GM21447 (cell line): ENCODE measurements at regions not wholly inside any gene's neighbourhood (a gene's known extent, or its start where the extent isn't known, plus 50 kb on each side); places are given as distances from the start of the nearest gene placed in this dataset.
"Not testable (repeated sequence)": the region's sequence is repeated elsewhere in the genome, so short reads cannot be mapped to it uniquely, and the experiment has no call there.

Experiments used
- ATAC-seq: cut with Tn5 transposase; IDR thresholded peaks from one replicate; pipeline ENCODE4 v1.9.1; 2021; ENCODE audit not compliant: unreplicated experiment

DNA sequence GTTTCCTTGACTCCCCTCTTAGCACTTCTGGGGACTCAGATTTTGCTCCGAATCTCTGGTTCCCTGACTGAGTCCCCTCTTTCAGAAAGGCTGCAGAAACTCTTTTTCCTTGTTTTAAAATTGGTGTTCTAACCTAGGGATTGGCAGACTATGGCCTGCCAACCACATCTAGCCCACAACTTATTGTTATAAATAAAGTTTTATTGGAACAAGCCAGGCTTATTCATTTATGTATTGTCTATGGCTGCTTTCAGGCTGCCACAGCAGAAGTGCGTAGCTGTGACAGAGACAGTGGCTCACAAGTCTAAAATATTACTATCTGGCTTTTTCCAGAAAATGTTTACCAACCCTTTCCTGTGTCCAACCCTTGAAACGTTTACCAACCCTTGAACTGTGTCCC lies 81.7 kb downstream of the IER5 start:
- ATAC-seq, result no peak

DNA sequence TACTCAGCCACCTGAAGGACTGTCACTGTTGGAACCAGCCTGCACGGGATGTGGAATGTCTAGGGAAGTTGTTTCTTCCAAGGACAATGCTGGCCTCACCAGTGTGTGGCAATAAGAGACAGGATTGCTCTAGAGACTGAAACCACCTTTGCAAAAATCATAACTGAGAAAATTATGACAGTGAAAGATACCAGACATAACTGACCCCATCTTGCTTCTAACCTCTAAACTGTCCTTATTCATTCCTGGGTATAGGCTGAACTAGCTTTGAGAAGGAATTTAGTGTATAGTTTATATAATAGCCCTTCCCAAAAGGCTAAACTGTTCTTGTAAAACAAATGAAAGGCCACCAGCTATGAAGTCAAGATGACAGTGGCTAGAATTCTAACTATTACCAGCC lies 83.6 kb downstream of the IER5 start:
- ATAC-seq, result no peak

DNA sequence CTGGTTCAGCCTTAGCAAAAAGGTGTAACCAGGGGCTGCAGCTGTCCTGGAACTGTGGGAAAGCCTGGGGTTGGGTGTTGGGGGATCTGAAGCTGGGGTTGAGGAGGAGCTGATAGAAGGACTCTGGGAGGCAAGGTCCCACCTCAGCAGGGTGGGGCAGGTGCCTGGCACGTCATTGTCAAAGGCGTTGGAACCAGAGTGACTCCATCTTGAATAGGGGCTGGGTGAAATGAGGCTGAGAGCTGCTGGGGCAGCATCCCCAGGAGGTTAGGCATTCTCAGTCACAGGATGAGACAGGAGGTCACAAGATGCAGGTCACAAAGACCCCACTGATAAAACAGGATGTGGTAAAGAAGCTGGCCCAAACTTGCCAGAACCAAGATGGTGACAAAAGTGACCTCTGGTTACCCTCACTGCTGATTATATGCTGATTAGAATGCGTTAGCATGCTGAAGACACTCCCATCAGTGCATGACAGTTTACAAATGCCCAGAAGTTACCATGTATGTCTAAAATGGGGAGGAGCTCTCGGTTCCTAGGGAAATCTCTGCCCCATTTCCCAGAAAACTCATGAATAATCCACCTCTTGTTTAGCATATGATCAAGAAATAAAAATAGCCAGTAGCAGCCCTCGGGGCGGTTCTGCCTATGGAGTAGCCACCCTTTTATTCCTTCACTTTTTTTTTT lies 85.4 kb downstream of the IER5 start:
- ATAC-seq, result no peak

DNA sequence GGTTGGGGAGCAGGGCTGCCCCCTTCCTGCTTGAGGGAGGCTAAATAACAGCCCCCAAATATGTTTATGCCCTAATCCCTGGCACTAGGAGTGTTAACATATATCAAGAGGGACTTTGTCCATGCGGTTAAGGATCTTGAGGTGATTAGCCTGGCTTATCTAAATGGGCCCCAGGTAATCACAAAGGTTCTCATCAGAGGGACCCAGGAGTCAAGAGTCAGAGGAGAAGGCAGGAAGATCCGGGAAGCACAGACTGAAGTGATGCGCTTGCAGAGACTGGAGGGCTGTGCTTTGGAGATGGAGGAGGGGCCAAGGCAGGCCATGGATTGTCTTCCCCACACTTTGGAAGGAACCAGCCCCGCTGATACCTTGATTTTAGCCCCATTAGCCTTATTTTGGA lies 86.4 kb downstream of the IER5 start:
- no peak for ATAC-seq

DNA sequence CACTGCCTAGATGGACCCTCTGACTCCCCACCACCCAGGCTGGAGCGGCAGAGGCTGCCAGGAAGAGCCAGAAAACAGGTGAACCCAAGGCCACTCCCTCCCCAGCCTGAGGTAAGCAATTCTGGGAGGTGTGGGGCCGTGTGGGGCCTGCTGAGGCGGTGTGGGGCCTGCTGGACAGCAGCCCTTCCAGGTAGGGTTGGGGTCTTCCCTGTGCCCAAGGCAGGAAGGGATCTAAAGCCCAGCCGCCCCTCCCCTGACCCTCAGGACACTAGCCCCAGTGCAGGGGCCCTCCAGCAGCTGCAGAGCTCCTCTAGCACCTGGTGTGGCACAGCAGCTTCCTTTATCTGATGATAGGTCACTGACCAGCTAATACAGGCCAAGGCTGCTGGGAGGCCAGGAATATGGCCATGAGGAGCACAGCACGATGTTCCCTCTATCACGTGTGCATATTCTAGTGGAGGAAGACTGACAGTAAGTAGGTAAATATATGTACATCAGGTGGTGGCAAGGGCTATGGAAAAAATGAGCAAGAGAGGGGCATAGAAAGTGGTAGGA lies 86.9 kb downstream of the IER5 start:
- ATAC-seq, result no peak

DNA sequence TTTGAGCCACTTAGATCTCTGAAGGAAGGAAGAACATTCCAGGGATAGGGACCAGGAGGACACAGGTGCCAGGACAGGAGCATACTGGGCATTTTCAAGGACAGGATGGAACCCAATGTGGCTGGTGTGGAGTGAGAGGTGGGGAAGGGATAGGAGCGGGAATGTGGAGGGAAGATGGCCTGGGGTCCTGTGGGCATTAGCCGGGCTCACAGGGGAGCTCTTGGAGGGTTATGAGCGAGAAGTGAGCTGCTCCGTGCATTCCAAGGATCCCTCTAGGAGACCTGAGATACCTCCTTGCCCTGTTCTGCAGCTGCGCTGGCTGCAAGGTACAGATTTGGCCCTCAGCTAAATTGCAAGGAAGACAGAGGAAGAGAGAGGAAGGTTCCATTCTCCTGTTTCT lies 87.5 kb downstream of the IER5 start:
- no peak for ATAC-seq

DNA sequence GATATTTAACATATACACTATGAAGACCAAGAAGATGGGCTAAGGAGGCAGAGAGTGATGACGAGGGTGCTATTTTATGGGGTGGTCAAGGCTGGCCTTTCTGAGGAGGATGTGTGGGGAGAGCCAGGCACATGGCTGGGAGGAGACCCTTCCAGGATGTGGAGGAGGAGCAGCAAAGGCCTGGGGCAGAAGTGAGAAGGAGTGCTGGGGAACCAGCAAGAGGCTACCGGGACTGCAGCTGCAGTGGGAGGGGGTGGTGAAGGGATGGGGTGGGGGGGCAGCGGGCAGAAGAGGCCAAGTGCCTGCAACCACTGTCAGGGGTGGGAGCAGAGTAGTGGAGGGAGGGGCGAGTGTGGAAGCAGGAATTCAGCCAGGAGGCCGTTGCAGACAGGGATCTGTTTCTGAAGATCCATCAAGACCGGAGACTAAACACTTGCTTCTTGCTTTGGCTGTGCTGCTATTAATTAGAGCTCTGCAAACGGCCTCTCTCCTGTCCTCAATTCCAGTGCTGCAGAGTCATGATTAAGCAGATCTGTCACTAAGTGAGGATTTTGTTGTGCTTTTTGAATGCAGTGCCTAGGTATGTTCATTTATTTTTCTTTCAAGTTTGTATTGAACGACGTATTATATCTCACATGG lies 89.9 kb downstream of the IER5 start:
- no peak for ATAC-seq

DNA sequence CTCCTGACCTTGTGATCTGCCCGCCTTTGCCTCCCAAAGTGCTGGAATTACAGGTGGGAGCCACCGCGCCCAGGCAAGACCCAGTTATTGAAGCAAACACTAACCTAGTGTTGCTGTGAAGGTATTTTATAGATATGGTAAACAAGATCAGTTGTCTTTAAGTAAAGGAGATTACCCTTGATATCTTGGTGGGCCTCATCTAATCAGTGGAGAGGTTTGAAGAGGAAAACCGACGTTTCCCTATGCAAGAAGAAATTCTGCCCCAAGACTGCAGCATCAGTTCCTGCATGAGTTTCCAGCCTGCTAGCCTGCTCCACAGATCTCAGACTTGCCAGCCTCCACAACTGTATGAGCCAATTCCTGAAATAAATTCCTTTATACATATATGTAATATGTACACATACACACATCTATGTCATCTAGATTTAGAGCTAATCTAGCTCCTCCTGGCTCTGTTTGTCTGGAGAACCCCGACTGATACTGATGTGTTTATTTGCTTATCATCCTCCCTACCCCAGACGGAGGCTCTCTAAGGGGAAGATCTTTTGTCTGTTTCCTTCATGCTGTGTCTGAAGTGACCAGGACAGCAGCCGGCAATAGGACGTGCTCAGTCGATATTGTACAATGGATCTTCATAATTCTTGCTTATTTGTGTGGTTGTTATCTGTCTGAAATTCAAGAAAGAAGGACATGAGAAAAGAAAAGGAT lies 90.9 kb downstream of the IER5 start:
- ATAC-seq, result no peak

DNA sequence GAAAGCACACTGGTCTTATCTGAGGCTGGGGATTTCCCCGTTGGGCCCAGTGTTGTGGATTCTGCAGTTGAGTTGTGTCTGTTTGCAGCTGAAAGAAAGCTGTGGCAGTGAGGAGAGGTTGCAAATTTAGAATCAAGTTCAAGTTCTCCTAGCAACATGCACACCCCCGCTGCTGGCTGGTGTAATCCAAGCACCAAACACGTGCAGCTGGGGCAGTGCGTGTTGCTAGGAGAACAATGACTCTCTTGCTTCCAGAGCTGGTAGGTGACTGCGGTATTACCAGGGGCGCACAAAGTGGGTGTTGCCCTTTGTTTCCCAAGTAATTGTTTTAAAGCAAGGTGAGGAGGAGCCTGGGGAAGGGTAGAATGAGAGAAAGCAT lies 91.5 kb downstream of the IER5 start:
- no peak for ATAC-seq

DNA sequence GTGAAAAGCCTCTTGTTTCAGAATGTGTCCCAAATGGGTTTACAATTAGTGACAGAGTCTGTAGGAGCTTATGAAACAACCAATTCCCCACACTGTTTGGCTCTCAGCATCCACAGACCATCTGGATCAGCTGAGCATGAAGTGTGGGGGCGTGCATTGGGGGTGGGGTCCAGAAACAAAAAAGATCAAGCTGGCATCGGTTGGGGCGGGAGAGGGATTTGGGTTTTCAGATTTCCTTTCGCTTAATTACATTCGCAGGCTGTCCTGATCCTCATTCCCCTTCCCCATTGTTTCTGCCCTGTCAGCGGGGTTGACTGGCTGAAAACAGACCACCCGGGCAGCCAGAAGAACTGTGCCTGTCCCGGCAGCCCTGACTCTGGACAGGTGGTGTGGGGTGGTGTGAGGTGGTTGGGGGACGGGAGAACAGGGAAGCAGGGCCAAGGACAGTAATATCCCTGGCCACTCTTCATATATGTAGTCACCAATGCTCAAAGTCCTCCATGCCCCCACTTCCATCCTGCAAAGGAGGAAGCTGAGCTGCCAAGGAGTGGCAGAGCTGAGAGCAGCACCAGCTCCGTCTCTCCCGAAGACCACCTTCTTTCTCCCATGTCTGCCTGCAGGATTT lies 92.0 kb downstream of the IER5 start:
- no peak for ATAC-seq

DNA sequence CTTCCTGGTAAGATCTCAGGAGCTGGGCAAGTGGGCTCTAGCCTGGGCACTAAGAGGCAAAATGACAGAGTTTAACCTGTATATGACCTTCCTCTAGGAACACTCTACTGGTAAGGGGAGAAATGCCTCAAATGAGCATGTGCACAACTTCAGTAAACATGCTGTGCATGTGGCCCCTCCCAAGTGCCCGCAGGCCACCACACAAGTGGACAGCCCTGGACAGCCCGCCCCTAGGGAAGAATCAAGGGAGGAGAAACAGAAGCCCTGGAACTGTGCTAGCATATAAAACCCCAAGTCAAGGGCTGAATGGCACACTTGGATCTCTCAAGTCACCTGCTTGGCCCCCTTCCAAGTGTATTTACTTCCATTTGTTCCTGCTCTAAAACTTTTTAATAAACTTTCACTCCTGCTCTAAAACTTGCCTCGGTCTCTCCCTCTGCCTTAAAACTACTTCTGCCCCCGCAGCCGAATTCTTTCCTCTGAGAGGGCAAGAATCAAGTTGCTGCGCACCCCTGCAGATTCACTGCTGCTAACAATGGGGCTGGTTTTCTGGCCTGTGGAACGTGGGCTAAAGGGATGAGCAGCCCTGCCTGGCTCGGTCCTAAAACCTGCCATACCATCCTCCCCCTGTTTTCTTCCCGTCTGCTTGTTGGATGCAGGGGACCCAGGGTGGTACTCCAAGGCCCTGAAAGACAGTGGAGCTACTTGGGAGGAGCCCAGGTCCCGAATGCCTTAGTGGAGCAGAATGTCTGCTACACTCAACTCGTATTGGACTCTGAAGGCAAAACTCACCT lies 93.5 kb downstream of the IER5 start:
- no peak for ATAC-seq

DNA sequence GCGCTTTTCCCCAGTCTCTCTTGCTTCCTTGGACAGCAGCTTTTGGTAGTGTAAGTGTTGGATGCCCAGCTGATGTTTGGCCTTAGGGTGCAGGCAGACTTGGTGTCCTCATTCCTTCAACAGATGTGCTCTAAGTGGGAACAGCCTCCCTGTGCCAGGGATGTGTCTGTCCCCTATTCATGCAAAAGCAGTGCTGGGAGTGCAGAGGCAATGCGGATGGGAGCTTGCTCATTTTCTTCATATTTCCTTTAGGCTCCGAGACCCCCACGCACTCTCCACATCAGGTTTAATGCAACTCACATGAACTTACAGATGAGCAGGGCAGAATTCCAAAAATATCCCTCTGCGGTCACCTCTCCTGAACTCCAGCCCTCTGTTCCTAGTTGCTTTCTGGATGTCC lies 96.1 kb downstream of the IER5 start:
- no peak for ATAC-seq

DNA sequence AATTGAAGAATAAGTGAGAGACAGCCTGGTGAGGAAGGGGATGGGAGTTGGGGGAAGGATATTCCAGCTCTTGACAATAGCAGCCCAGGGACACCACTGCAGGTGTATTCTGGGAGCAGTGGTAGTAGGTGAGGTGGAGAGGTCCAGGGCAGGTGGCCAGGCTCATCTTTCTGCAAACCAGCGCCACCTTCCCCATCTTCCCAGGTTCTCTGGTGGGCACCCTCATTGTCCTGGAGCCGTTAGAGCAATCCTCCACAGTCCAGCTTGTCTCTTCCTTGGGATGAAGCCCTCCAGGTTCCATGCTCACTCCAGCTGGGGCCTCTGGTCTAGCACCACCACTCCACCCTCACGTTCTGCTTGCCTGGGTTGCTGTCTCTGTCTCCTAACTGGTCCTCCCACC lies 97.0 kb downstream of the IER5 start:
- ATAC-seq, result no peak

DNA sequence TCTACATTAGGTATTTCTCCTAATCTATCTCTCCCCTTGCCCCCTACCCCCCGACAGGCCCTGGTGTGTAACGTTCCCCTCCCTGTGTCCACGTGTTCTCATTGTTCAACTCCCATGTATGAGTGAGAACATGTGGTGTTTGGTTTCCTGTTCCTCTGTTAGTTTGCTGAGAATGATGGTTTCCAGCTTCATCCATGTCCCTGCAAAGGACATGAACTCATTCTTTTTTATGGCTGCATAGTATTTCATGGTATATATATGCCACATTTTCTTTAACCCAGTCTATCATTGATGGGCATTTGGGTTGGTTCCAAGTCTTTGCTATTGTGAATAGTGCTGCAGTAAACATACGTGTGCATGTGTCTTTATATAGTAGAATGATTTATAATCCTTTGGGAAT lies 97.6 kb downstream of the IER5 start:
- not testable (repeated sequence) for ATAC-seq

DNA sequence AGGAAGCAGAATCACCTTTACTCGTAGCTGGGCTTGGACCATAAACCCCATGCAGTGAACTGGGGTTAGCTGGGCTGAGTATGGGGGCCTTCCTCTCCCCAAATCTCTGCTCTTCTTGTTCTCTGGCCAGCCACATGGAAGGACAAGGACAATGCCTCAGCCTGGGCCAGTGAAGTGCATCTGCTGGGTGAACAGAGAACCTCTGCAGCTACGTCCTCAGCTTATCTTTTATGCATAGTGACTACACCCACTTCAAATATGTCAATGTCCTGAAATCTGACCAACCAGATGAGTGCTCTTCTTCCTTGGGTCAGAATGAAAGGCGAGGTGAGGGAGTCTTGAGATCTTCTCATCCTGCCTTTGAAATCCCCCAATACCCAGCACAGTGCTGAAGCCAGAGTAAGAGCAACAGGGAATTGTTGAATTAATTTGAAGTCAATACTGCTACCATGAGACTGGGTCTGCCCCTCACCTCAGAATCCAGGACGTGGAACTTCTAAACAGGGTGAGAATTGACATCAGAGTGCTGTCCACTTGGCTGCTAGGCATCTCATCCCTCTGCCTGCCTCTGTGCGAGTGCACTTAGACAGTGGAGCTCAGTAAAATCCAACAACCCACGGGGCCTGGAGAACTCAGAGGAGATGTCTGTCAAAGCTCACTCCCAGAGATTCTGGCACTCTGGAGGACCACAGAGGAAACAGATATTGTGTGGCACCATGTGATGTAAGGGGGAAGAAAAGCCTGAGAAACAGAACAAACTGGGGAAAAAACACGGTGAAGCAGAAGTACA lies 99.0 kb downstream of the IER5 start:
- no peak for ATAC-seq

DNA sequence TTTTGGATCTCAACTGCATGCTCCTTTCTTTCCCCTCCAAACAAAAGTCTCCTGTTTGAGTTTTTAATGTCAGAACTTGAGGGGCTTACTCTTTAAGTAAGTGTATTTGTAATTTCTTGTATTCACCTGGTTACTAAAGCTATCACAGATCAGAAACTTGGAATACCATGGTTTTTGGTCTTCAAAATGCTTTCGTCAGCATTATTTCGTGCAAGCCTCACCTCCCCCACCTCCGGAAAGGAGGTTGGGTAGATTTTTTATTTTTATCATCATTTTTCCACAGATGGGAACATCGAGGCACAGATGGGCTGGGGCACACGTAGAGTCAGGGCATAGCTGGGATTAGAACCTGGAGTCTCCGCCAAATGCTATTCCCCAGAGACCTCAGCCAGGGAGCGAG lies 100.7 kb downstream of the IER5 start:
- ATAC-seq, result no peak

DNA sequence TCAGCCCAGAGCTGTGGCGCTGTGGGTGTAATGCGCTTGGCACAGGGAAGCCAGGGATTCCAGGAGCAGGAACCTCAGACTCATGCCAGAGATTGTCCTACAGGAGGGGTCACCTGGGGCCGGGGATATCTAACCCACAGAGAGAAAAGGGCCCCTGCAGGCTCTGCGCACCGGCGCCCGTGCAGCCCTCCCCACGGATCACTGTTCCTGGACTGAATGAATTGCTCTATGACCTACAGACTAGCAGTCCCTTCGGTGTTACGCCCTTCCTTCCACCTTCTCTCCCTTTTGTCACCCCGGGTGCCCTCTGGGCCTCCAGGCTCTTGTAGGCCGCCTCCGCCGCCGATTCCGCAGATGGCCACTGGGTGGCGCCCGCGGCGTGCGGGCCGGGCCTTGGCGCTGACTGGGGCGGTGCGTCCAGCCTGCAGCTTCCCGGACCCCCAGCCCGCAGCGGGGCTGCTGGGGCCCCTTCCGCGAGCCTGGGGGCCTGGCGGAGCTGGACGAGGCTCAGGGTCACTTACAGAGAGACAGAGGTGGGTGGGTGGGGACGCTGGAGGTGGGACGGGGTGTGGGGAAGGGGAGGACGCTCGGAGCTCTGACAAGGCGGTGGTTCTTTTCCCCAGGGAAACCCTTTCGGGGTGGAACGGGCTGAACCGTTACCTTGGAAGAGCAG lies 101.3 kb downstream of the IER5 start:
- ATAC-seq, result no peak

DNA sequence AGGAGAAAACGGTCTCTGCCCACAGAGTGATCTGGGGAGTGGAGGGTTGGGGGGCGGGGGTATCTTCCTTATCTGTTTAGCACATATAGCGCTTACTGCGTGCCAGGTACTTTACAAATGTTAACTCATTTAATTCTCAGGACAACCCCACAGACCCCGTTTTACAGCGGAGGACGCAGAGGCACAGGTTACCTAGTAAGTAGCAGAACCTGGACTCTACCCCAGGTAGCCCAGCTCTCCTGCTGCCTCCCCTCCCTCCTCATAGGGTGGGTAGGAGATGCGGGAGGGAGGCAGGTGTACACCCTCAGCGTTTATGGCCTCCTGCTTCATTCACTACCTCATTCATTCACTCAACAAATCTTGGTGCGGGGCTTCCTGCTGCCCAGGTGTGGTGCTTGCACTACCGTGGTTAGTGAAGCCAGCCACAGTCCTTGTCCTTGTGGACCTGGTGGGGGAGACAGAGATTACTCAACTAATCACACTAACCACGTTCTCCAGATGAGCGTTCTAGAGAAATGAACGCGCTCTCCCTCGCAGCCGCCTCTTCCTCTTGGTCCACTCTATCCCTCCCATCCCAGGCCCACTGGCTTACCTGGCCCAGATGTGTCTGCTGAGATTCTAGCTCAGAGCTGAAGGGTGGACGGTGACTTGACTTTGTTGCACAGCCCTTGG lies 102.0 kb downstream of the IER5 start:
- ATAC-seq, result no peak

DNA sequence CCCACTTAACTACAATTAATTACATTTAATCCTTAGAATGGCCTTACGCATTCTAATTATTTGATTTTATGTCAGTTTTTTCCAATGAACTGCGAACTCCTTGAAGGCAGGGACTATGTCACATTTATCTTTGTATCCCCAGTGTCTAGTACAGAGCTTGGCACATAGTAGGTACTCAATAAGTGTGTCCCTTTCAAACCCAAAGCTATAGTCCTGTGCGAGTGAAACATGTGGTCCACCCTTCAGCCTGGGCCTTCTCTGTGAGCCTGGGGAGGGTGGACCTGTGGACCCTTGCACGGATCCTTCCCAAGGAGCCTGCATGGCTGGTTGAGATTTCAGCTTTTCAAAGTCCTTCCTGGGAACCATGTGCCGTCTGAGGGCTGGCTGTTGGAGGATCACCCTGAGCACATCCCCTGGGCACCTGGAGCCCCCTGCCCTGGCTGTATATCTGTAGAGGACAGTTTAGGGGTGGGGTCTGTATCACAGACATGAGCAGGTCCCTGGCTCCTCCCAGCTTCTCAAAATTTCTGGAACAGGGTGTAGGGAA lies 103.1 kb downstream of the IER5 start:
- ATAC-seq, result no peak
